K562 (cell line): ENCODE measurements at regions not wholly inside any gene's neighbourhood (a gene's known extent, or its start where the extent isn't known, plus 50 kb on each side); places are given as distances from the start of the nearest gene placed in this dataset.

Experiments used
- ATAC-seq: fragments of 200-7000 bp; cut with Tn5 transposase; 3 replicates; pipeline ENCODE4 v1.9.1; 2020; ENCODE audit warnings: moderate library complexity
- BruUV-seq: library from RNA; stranded (reverse); fragments of 400-500 nt; replicated peaks from 2 replicates; lab custom pipeline; 2021; lab: Mats Ljungman, UMichigan
- CTCF ChIA-PET: fragments of 300-600 bp; formaldehyde crosslinking; extraction: SDS; loops from one replicate; lab custom pipeline; 2021; ENCODE audit warnings: low intra/inter-chr PET ratio; lab: Yijun Ruan, JAX
- POLR2A ChIA-PET: fragments of 300-600, 350-650 bp; sonication (Branson Sonifier 250); formaldehyde crosslinking; extraction: SDS; loops from one replicate; lab custom pipeline; 2021; ENCODE audit warnings: antibody characterized with exemption, inconsistent platforms; lab: Yijun Ruan, JAX
- DNase-seq, 4 experiments: peaks; one replicate each; pipeline versions ENCODE4 v3.0.0 to v3.0.0-alpha.2; 2011 to 2018; ENCODE audit warnings: low spot score in 3 of 4, mixed read lengths in 3 of 4; ENCODE audit errors: extremely low read depth in 1 of 4
- FAIRE-seq: peaks from 2 replicates; lab custom pipeline; 2011; peaks lifted over from hg19 to GRCh38; lab: Jason Lieb, UNC
- H2AFZ ChIP-seq: 2 replicates; pipeline ENCODE4 v1.6.0; 2011; ENCODE audit warnings: low read depth, low read length, control low read depth, inconsistent platforms
- H3K27ac ChIP-seq: fragments of 200-600 bp; 3 replicates; pipeline ENCODE4 v1.8.0; 2011; ENCODE audit warnings: low read depth, mild to moderate bottlenecking, control low read depth, inconsistent platforms, low read length, moderate library complexity, mixed read lengths; ENCODE audit errors: extremely low read depth
- H3K27me3 ChIP-seq, 2 experiments: fragments of 300-600 bp in 1 of 2; 2 replicates in 1 of 2; 3 replicates in 1 of 2; pipeline versions ENCODE4 v1.6.0 to v1.8.0; 2011; ENCODE audit warnings: inconsistent platforms in 2 of 2, low read length in 2 of 2, mild to moderate bottlenecking in 1 of 2, mixed read lengths in 1 of 2, moderate library complexity in 1 of 2; ENCODE audit not compliant: control insufficient read depth in 2 of 2, insufficient read depth in 2 of 2
- H3K36me3 ChIP-seq: fragments of 300-600 bp; 3 replicates; pipeline ENCODE4 v1.8.0; 2011; ENCODE audit warnings: mild to moderate bottlenecking, low read length, inconsistent platforms; ENCODE audit not compliant: control insufficient read depth, insufficient read depth
- H3K4me1 ChIP-seq, 2 experiments: fragments of 200-600 bp in 1 of 2; replicated peaks in 1 of 2; 2 replicates in 1 of 2; 3 replicates in 1 of 2; pipeline versions ENCODE4 v1.5.1 to v1.8.0; 2011; ENCODE audit warnings: inconsistent platforms in 2 of 2, low read length in 2 of 2, mild to moderate bottlenecking in 1 of 2, mixed read lengths in 1 of 2, moderate library complexity in 1 of 2; ENCODE audit not compliant: control insufficient read depth in 2 of 2, insufficient read depth in 2 of 2
- H3K4me2 ChIP-seq: 2 replicates; pipeline ENCODE4 v1.6.1; 2011; ENCODE audit warnings: low read length, control low read depth, inconsistent platforms, mixed read lengths; ENCODE audit not compliant: insufficient read depth
- H3K4me3 ChIP-seq: fragments of 200-600 bp; sonication (generic), shearing (Covaris generic); 2 replicates; pipeline ENCODE4 v1.5.1; 2016; ENCODE audit warnings: control low read depth, inconsistent platforms
- H3K79me2 ChIP-seq: fragments of 200-600 bp; 3 replicates; pipeline ENCODE4 v1.8.0; 2011; ENCODE audit warnings: low read length, inconsistent platforms; ENCODE audit not compliant: control insufficient read depth, insufficient read depth
- H3K9ac ChIP-seq, 2 experiments: 2 replicates each; pipeline versions ENCODE4 v1.6.0 to v1.6.1; 2011; ENCODE audit warnings: low read depth in 2 of 2, low read length in 2 of 2, control low read depth in 1 of 2, inconsistent platforms in 1 of 2, mild to moderate bottlenecking in 1 of 2, mixed read lengths in 1 of 2; ENCODE audit not compliant: insufficient read depth in 1 of 2
- H3K9me1 ChIP-seq: one replicate; pipeline ENCODE4 v1.6.0; 2011; ENCODE audit warnings: inconsistent platforms, mild to moderate bottlenecking, low read length, moderate library complexity; ENCODE audit not compliant: control insufficient read depth, insufficient read depth
- H3K9me3 ChIP-seq: replicated peaks from 2 replicates; pipeline ENCODE4 v1.5.1; 2011; ENCODE audit warnings: low read depth, low read length, inconsistent platforms; ENCODE audit not compliant: control insufficient read depth, insufficient read depth
- H4K20me1 ChIP-seq: replicated peaks from 2 replicates; pipeline ENCODE4 v1.6.1; 2011; ENCODE audit warnings: low read length, inconsistent platforms, mixed read lengths; ENCODE audit not compliant: control insufficient read depth, insufficient read depth
- CCNT2 ChIP-seq: IDR thresholded peaks from 2 replicates; pipeline ENCODE4 v1.6.1; 2011; ENCODE audit warnings: borderline replicate concordance, low read depth, mild to moderate bottlenecking, moderate library complexity, mixed read lengths, low read length; ENCODE audit not compliant: insufficient read length; ENCODE audit errors: extremely low read depth
- CEBPB ChIP-seq: fragments of 450-650 bp; IDR thresholded peaks from 2 replicates; pipeline ENCODE4 v1.6.1; 2016; ENCODE audit warnings: missing genetic modification characterization, missing compliant biosample characterization
- ELF2 ChIP-seq: fragments of 250-450 bp; sonication (Bioruptor Pico); IDR thresholded peaks from 2 replicates; pipeline ENCODE4 v1.5.0; 2021; ENCODE audit warnings: mild to moderate bottlenecking
- FUS ChIP-seq: fragments of 200-400 bp; formaldehyde crosslinking; optimal IDR thresholded peaks from 2 replicates; pipeline ENCODE3; 2017; ENCODE audit warnings: low read depth, low read length
- GTF2E2 ChIP-seq: fragments of 200-800 bp; sonication (Bioruptor generic); IDR thresholded peaks from 2 replicates; pipeline ENCODE4 v1.6.1; 2016; ENCODE audit warnings: missing genetic modification characterization, missing compliant biosample characterization
- MAZ ChIP-seq, 2 experiments: fragments of 450-650 bp in 1 of 2; sonication (generic) in 1 of 2; formaldehyde crosslinking; IDR thresholded peaks in 1 of 2; conservative IDR thresholded peaks in 1 of 2; 2 replicates each; pipeline versions ENCODE4 v1.4.0 to v1.5.0; 2020; ENCODE audit warnings: mild to moderate bottlenecking in 1 of 2, missing genetic modification reagents in 1 of 2
- MECOM ChIP-seq: fragments of 250-450 bp; sonication (Bioruptor Pico); IDR thresholded peaks from 2 replicates; pipeline ENCODE4 v1.8.0; 2022; ENCODE audit warnings: inconsistent platforms
- MGA ChIP-seq: fragments of 450-650 bp; IDR thresholded peaks from 2 replicates; pipeline ENCODE4 v1.6.1; 2016; ENCODE audit warnings: mild to moderate bottlenecking, moderate library complexity
- MYNN ChIP-seq, 2 experiments: sonication (generic); formaldehyde crosslinking in 1 of 2; IDR thresholded peaks; 2 replicates each; pipeline versions ENCODE4 v1.5.0 to v1.6.1; 2016 to 2020; ENCODE audit warnings: antibody characterized with exemption in 1 of 2, missing genetic modification reagents in 1 of 2
- POLR3G ChIP-seq: IDR thresholded peaks from 2 replicates; pipeline ENCODE4 v1.6.1; 2011; ENCODE audit not compliant: insufficient read length, insufficient replicate concordance; ENCODE audit errors: extremely low read depth
- RBM34 ChIP-seq: fragments of 200-400 bp; formaldehyde crosslinking; IDR thresholded peaks from 2 replicates; pipeline ENCODE4 v1.6.1; 2018; ENCODE audit warnings: low read length, borderline replicate concordance; ENCODE audit not compliant: insufficient read depth
- STAT5B ChIP-seq: fragments of 250-450 bp; sonication (Bioruptor Pico); IDR thresholded peaks from 2 replicates; pipeline ENCODE4 v1.8.0; 2021; ENCODE audit warnings: mild to moderate bottlenecking, inconsistent platforms
- ZNF197 ChIP-seq: fragments of 200-800 bp; sonication (Bioruptor generic); IDR thresholded peaks from 2 replicates; pipeline ENCODE4 v1.6.1; 2016; ENCODE audit warnings: low read depth, missing genetic modification characterization, missing compliant biosample characterization
- WGBS: fragments of 100-300 bp; shearing (Covaris generic); methylation state at CpG from one replicate; pipeline ENCODE4 v1.1.6; 2016; ENCODE audit warnings: low coverage, mixed read lengths; ENCODE audit not compliant: insufficient coverage; ENCODE audit errors: missing lambda C conversion rate; 5-methylcytosine and 5-hydroxymethylcytosine counted together
- in situ Hi-C: fragments of 300-500 bp; cut with MboI; formaldehyde crosslinking; loops from 4 replicates; pipeline ENCODE4 v1.15.0; 2018; ENCODE audit warnings: inconsistent platforms, mixed read lengths
- intact Hi-C: fragments of 100-400 bp; cut with micrococcal nuclease; formaldehyde crosslinking; loops from 2 replicates; pipeline ENCODE4 v1.14.2; 2022

GRCh38 chr6:77401231-77401630 lies 62.1 kb downstream of the HTR1B start:
- Histone ChIP-seq H4K20me1 (no peaks in the 10 kb centered on the region), H3K4me1 (no peaks in the 10 kb centered on the region), H3K9ac (no peak overlapping the region), H3K79me2 (no peaks in the 10 kb centered on the region), H3K27ac (no peak overlapping the region), H3K4me3 (no peak overlapping the region), H3K27me3 (no peaks in the 10 kb centered on the region), H3K9me3 (no peaks in the 10 kb centered on the region), H3K9me1 (no peaks in the 10 kb centered on the region), H2AFZ (no peak overlapping the region), H3K4me2 (no peak overlapping the region), H3K36me3 (no peaks in the 10 kb centered on the region)
- WGBS: 0% methylated on average over 2 of the region's 2 CpGs
- CTCF ChIA-PET: no interaction called here
- ATAC-seq (no peak), FAIRE-seq (no peak), DNase-seq (no peak)
- POLR2A ChIA-PET: no interaction called here
- intact Hi-C loops: no loop called here
- BruUV-seq: no TSS peak
- in situ Hi-C loops: no loop called here
- TF ChIP-seq ZNF197 (CRISPR knock-in tag) (no peak), CEBPB (no peak), MYNN (IDR thresholded peaks at IDR 0.05) (no peak), MYNN (CRISPR knock-in tag; IDR thresholded peaks at IDR 0.05) (no peak), ELF2 (CRISPR knock-in tag) (no peak), FUS (no peak), MAZ (CRISPR knock-in tag; conservative IDR thresholded peaks at IDR 0.05 in 1 of 2, IDR thresholded peaks at IDR 0.05 in 1 of 2) (no peak), RBM34 (no peak), STAT5B (CRISPR knock-in tag) (no peak), GTF2E2 (tag) (no peak), CCNT2 (no peak), MGA (no peak), POLR3G (no peak), MECOM (CRISPR knock-in tag) (no peak)
